OCI-LY1 (cell line): ENCODE measurements at regions not wholly inside any gene's neighbourhood (a gene's known extent, or its start where the extent isn't known, plus 50 kb on each side); places are given as distances from the start of the nearest gene placed in this dataset.

Experiments used
- H2AFZ ChIP-seq: fragments of 200-600 bp; sonication (generic), shearing (Covaris generic); 2 replicates; pipeline ENCODE4 v1.6.0; 2014; ENCODE audit warnings: antibody characterized with exemption, mild to moderate bottlenecking, low read length
- H3F3A ChIP-seq: fragments of 200-600 bp; sonication (generic), shearing (Covaris generic); 2 replicates; pipeline ENCODE4 v1.6.0; 2014; ENCODE audit warnings: mild to moderate bottlenecking, antibody characterized with exemption, low read length, moderate library complexity; ENCODE audit not compliant: insufficient read depth
- H3K27ac ChIP-seq: fragments of 200-600 bp; sonication (generic); 2 replicates; pipeline ENCODE4 v1.5.1; 2014; ENCODE audit warnings: low read length, mixed run types, mild to moderate bottlenecking, low read depth; ENCODE audit not compliant: poor library complexity, severe bottlenecking
- H3K27me3 ChIP-seq: fragments of 200-600 bp; sonication (generic); 2 replicates; pipeline ENCODE4 v1.6.0; 2014; ENCODE audit warnings: antibody characterized with exemption, mild to moderate bottlenecking, low read length, moderate library complexity; ENCODE audit not compliant: insufficient read depth
- H3K36me3 ChIP-seq: fragments of 200-600 bp; sonication (generic); 2 replicates; pipeline ENCODE4 v1.6.1; 2014; ENCODE audit warnings: mild to moderate bottlenecking, antibody characterized with exemption, low read length, moderate library complexity, mixed read lengths; ENCODE audit not compliant: insufficient read depth
- H3K4me1 ChIP-seq: fragments of 200-600 bp; sonication (generic); 2 replicates; pipeline ENCODE4 v1.5.1; 2014; ENCODE audit warnings: mild to moderate bottlenecking, low read length, moderate library complexity; ENCODE audit not compliant: insufficient read depth, severe bottlenecking
- H3K4me2 ChIP-seq: fragments of 200-600 bp; sonication (generic), shearing (Covaris generic); 2 replicates; pipeline ENCODE4 v1.6.1; 2014; ENCODE audit warnings: low read length
- H3K4me3 ChIP-seq: fragments of 200-600 bp; sonication (generic); 2 replicates; pipeline ENCODE4 v1.5.1; 2014; ENCODE audit warnings: low read length, low read depth, mild to moderate bottlenecking, mixed read lengths; ENCODE audit not compliant: poor library complexity, severe bottlenecking
- H3K79me2 ChIP-seq: fragments of 200-600 bp; shearing (Covaris generic); 2 replicates; pipeline ENCODE4 v1.6.1; 2016; ENCODE audit warnings: mixed run types, low read length, mixed read lengths; ENCODE audit not compliant: insufficient read depth
- H3K9ac ChIP-seq: fragments of 200-600 bp; sonication (generic), shearing (Covaris generic); 2 replicates; pipeline ENCODE4 v1.6.1; 2014; ENCODE audit warnings: mild to moderate bottlenecking, low read length, mixed read lengths
- H3K9me2 ChIP-seq: fragments of 200-600 bp; sonication (generic), shearing (Covaris generic); 2 replicates; pipeline ENCODE4 v1.6.1; 2014; ENCODE audit warnings: low read depth, mild to moderate bottlenecking, low read length, mixed read lengths
- H3K9me3 ChIP-seq: fragments of 200-600 bp; shearing (Covaris generic); 2 replicates; pipeline ENCODE4 v1.6.1; 2014; ENCODE audit warnings: low read length, mixed read lengths
- H4K20me1 ChIP-seq: fragments of 200-600 bp; sonication (generic), shearing (Covaris generic); 2 replicates; pipeline ENCODE4 v1.6.0; 2016; ENCODE audit warnings: mild to moderate bottlenecking, low read length; ENCODE audit not compliant: insufficient read depth
- CTCF ChIP-seq: fragments of 200-600 bp; sonication (generic), shearing (Covaris generic); IDR thresholded peaks from 2 replicates; pipeline ENCODE4 v1.5.1; 2017; ENCODE audit warnings: mild to moderate bottlenecking, antibody characterized with exemption, low read length, moderate library complexity, mixed read lengths
- EZH2 ChIP-seq: fragments of 200-600 bp; sonication (generic), shearing (Covaris generic); IDR thresholded peaks from 2 replicates; pipeline ENCODE4 v1.8.0; 2017; ENCODE audit warnings: borderline replicate concordance, mixed run types, mild to moderate bottlenecking, antibody characterized with exemption, low read length, moderate library complexity, mixed read lengths

GRCh38 chr7:69367780-69368179 is 230.5 kb upstream of the AUTS2 start:
- H3K36me3 ChIP-seq: no peaks in the 10 kb centered on the region
- no peaks in the 10 kb centered on the region for H3K9me3 ChIP-seq
- no peaks in the 10 kb centered on the region for H3K79me2 ChIP-seq
- peaks cover 19% of the 10 kb centered on the region for H3K4me1 ChIP-seq
- H3K9ac ChIP-seq: no peak overlapping the region
- H3K9me2 ChIP-seq: no peaks in the 10 kb centered on the region
- H3K27ac ChIP-seq: no peak overlapping the region
- H3F3A ChIP-seq: no peaks in the 10 kb centered on the region
- no peaks in the 10 kb centered on the region for H3K27me3 ChIP-seq
- H3K4me2 ChIP-seq: no peak overlapping the region
- TF ChIP-seq EZH2: no peak
- TF ChIP-seq CTCF: no peak
- H4K20me1 ChIP-seq: no peaks in the 10 kb centered on the region
- H3K4me3 ChIP-seq: no peak overlapping the region
- no peak overlapping the region for H2AFZ ChIP-seq

- Histone ChIP-seq H3K9me2 (no peaks in the 10 kb centered on the region), H3K9me3 (no peaks in the 10 kb centered on the region), H4K20me1 (no peaks in the 10 kb centered on the region), H3K27ac (no peak overlapping the region), H3K79me2 (no peaks in the 10 kb centered on the region), H3K36me3 (no peaks in the 10 kb centered on the region), H3K9ac (no peak overlapping the region), H3K4me3 (no peak overlapping the region), H3K4me2 (no peak overlapping the region), H3K4me1 (peaks cover 16% of the 10 kb centered on the region), H3K27me3 (peaks cover 9% of the 10 kb centered on the region), H3F3A (no peaks in the 10 kb centered on the region), H2AFZ (no peak overlapping the region)
- TF ChIP-seq CTCF: no peak
- no peak for TF ChIP-seq EZH2
These were observed 224.9 kb upstream of the AUTS2 start for GRCh38 chr7:69373171-69374043.

GRCh38 chr7:69374044-69374425 is 224.2 kb upstream of the AUTS2 start:
- Histone ChIP-seq H3K27ac (no peak overlapping the region), H3K9ac (no peak overlapping the region), H3K27me3 (peaks cover 12% of the 10 kb centered on the region), H3K9me3 (no peaks in the 10 kb centered on the region), H2AFZ (no peak overlapping the region), H3K36me3 (no peaks in the 10 kb centered on the region), H3F3A (no peaks in the 10 kb centered on the region), H3K4me2 (no peak overlapping the region), H3K9me2 (no peaks in the 10 kb centered on the region), H3K79me2 (no peaks in the 10 kb centered on the region), H3K4me1 (peaks cover 16% of the 10 kb centered on the region), H4K20me1 (no peaks in the 10 kb centered on the region), H3K4me3 (no peak overlapping the region)
- TF ChIP-seq EZH2 (no peak), CTCF (no peak)
